ENCODE measurements at regions not wholly inside any gene's neighbourhood (a gene's known extent, or its start where the extent isn't known, plus 50 kb on each side); places are given as distances from the start of the nearest gene placed in this dataset.
"Not testable (repeated sequence)": the region's sequence is repeated elsewhere in the genome, so short reads cannot be mapped to it uniquely, and the experiment has no call there.

DNA sequence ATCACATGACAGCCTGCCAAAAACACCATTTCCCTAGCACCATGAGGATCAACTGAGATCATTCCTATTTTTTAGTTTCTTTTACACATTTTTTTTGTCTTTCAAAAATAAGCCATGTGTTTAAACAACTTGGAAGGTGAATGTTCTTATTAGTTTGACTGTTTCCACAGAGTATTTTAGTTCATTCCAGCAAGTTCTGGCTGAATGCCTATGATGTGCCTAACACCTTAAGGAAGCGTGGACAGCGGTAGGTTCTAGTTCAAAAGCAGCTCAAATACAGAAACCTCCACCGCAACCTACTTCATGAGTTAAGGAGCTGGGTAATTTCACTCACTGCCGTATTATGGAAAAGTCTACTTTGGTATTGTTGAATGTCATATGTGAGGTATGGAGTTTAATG, 101.3 kb upstream of the ADAMTS9 start:
- TF ChIP-seq, protein P1, sequence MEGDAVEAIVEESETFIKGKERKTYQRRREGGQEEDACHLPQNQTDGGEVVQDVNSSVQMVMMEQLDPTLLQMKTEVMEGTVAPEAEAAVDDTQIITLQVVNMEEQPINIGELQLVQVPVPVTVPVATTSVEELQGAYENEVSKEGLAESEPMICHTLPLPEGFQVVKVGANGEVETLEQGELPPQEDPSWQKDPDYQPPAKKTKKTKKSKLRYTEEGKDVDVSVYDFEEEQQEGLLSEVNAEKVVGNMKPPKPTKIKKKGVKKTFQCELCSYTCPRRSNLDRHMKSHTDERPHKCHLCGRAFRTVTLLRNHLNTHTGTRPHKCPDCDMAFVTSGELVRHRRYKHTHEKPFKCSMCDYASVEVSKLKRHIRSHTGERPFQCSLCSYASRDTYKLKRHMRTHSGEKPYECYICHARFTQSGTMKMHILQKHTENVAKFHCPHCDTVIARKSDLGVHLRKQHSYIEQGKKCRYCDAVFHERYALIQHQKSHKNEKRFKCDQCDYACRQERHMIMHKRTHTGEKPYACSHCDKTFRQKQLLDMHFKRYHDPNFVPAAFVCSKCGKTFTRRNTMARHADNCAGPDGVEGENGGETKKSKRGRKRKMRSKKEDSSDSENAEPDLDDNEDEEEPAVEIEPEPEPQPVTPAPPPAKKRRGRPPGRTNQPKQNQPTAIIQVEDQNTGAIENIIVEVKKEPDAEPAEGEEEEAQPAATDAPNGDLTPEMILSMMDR (IDR thresholded peaks at IDR 0.05; ENCODE audit: insufficient read depth, low read depth, low read length, missing control alignments): no peak
- no peak overlapping the region for H3K4me3 ChIP-seq (ENCODE audit: low read depth, low read length)
- DNase-seq (ENCODE audit: low read depth): no peak

DNA sequence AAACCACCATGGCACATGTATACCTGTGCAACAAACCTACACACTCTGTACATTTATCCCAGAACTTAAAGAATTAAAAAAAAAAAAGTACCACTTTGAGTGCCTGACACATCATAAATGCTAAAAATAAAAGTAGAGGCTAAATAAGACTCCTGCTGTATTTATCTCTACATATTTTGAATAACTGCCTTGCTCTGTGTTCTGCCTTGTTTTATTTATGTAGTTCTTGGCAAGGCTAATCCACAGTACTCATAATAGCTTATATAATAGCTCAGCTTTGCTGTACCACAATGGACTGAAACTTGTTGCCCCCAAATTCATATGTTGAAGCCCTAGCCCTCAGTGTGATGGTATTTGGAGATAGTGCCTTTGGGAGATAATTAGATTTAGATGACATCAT, 95.4 kb upstream of the ADAMTS9 start:
- TF ChIP-seq, protein P1 (IDR thresholded peaks at IDR 0.05; ENCODE audit: insufficient read depth, low read depth, low read length, missing control alignments): no peak
- no peak overlapping the region for H3K4me3 ChIP-seq (ENCODE audit: low read depth, low read length)
- DNase-seq (ENCODE audit: low read depth): no peak

DNA sequence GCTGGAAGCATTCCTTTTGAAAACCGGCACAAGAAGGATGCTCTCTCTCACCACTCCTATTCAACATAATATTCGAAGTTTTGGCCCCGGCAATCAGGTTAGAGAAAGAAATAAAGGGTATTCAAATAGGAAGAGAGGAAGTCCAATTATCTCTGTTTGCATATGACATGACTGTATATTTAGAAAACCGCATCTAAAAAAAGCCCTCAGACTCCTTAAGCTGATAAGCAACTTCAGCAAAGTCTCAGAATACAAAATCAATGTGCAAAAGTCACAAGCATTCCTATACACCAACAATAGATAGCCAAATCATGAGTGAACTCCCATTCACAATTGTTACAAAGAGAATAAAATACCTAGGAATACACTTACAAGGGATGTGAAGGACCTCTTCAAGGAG, 93.1 kb upstream of the ADAMTS9 start:
- H3K4me3 ChIP-seq (ENCODE audit: low read depth, low read length); DNase-seq (ENCODE audit: low read depth): not testable (repeated sequence)

DNA sequence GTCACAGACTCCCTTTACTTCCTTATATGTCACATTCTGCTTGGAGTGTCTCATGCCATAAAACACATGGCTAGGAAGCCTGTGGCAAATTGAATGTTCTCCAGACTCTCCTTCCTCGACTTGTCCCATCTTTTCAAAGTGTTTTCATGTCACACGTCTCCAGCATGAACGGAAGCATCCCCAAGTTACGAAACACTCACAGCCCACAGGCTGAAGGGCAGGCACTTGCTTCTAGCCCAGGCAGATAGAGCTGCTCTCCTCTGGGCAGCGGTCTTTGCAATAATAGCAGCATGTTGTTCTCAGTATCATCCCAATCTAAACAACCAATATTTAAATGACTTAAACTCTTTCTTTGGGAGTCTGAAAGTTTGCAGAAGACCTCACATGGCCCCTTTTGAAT, 85.3 kb upstream of the ADAMTS9 start:
- DNase-seq (ENCODE audit: low read depth): no peak
- TF ChIP-seq, protein P1 (IDR thresholded peaks at IDR 0.05; ENCODE audit: insufficient read depth, low read depth, low read length, missing control alignments): no peak

DNA sequence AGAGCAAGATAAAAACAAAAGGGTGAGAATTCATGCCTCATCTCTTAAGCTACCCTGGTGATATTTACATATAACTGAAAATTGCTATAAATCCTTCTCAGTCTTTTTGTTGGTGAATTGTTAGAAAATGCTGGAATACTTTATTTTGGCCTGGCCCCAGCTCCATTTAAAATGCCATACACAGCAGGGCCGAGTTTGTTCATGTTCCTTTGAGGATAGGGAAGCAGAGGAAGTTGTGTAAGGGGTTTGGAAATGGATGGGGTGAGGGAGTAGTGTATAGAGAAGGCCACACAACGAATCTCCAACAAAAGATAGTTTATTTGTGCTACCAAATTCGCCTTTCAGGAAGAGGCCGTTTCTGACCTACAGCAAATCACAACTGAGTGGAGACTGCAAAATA, 78.6 kb upstream of the ADAMTS9 start:
- TF ChIP-seq, protein P1 (IDR thresholded peaks at IDR 0.05; ENCODE audit: insufficient read depth, low read depth, low read length, missing control alignments): no peak
- DNase-seq (ENCODE audit: low read depth): no peak
- H3K4me3 ChIP-seq (ENCODE audit: low read depth, low read length): no peak overlapping the region

More for the DNA sequence above, 85.3 kb upstream of the ADAMTS9 start:
- H3K4me3 ChIP-seq (ENCODE audit: low read depth, low read length): no peak overlapping the region

DNA sequence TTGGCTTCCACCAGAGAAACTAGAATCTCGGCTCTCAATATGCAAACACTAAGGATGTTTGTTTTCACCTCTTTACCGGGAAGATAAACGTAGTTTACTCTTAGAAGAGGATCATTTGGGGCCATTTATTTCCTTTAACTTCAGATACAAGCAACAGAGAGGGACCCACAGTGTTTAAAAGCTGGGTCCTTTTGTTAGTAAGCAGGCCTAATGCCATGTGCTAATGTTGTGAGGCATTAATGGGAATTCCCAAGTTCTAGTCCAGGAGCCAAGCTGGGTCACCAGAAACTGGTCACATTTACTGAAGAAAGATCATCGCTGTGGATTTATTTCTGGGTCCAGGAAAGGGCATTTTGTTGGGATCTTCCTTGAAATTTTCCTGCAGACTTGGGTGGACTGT, 78.1 kb upstream of the ADAMTS9 start:
- DNase-seq (ENCODE audit: low read depth): no peak
- H3K4me3 ChIP-seq (ENCODE audit: low read depth, low read length): no peak overlapping the region
- TF ChIP-seq, protein P1 (IDR thresholded peaks at IDR 0.05; ENCODE audit: insufficient read depth, low read depth, low read length, missing control alignments): no peak

DNA sequence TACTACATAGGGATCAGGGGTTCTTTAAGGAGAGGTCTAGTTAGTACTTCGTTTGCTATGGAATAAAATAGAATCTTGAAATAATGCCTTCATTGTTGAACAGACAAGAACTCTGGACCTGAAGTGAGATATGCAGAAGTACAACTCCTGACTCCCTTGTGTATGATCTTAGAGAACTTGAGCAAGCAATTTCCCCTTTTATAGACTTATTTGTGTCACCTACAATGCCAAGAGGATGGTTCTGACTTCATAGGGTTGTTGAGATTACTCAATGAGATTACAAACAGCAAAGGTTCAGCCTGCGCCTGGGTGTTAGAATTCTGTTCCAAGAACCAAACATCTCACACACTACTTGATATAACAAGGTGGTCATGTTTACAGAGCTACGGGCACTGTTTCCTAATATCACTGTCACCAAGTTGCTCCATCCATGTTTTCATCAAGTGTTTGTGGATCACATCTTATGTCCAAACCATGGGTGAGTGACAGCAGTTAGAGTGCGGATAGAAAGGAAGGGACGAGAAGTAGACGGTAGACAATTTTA, 76.7 kb upstream of the ADAMTS9 start:
- DNase-seq (ENCODE audit: low read depth): no peak

More for the DNA sequence above, 76.7 kb upstream of the ADAMTS9 start:
- TF ChIP-seq, protein P1 (IDR thresholded peaks at IDR 0.05; ENCODE audit: insufficient read depth, low read depth, low read length, missing control alignments): no peak
- no peak overlapping the region for H3K4me3 ChIP-seq (ENCODE audit: low read depth, low read length)

All from GM12865 (cell line).